Keratinocyte (primary cell): ENCODE measurements at regions not wholly inside any gene's neighbourhood (a gene's known extent, or its start where the extent isn't known, plus 50 kb on each side); places are given as distances from the start of the nearest gene placed in this dataset.

Experiments used
- CTCF ChIP-seq, 3 experiments: IDR thresholded peaks in 1 of 3; conservative IDR thresholded peaks in 1 of 3; optimal IDR thresholded peaks in 1 of 3; 2 replicates in 2 of 3; 3 replicates in 1 of 3; pipeline versions ENCODE3 to v1.5.1; 2011; ENCODE audit warnings: low read length in 3 of 3, mild to moderate bottlenecking in 3 of 3, moderate library complexity in 2 of 3, control low read depth in 1 of 3, inconsistent platforms in 1 of 3; ENCODE audit not compliant: insufficient read depth in 2 of 3; ENCODE audit errors: extremely low read depth in 1 of 3
- EZH2 ChIP-seq: IDR thresholded peaks from one replicate; pipeline ENCODE4 v1.6.1; 2012; ENCODE audit warnings: inconsistent platforms, mild to moderate bottlenecking, low read length, moderate library complexity

- TF ChIP-seq CTCF (optimal IDR thresholded peaks at IDR 0.05 in 1 of 3, IDR thresholded peaks at IDR 0.05 in 1 of 3, conservative IDR thresholded peaks at IDR 0.05 in 1 of 3; ENCODE audit: extremely low read depth in 1 of 3, insufficient read depth in 2 of 3, low read length in 3 of 3) (no peak), EZH2 (no peak)
These were observed 186.9 kb upstream of the BTG1 start for GRCh38 chr12:92332552-92332951.
